ENCODE measurements at regions not wholly inside any gene's neighbourhood (a gene's known extent, or its start where the extent isn't known, plus 50 kb on each side); places are given as distances from the start of the nearest gene placed in this dataset.
"Not testable (repeated sequence)": the region's sequence is repeated elsewhere in the genome, so short reads cannot be mapped to it uniquely, and the experiment has no call there.

GRCh38 chr2:10224734-10225133, 78.0 kb upstream of the HPCAL1 start:
- no peak overlapping the region for H3K27ac Mint-ChIP-seq
- CTCF ChIA-PET, result no interaction called here
- DNase-seq, result no peak

GRCh38 chr2:10225291-10226037, 77.2 kb upstream of the HPCAL1 start:
- H3K27me3 Mint-ChIP-seq, result peaks cover 7 to 13% of the 10 kb centered on the region in 2 donors
- ChIA-PET CTCF (no interaction called here), POLR2A (no interaction called here)

More at GRCh38 chr2:10224734-10225133, 78.0 kb upstream of the HPCAL1 start:
- Mint-ChIP-seq H3K4me1 (no peaks in the 10 kb centered on the region), H3K36me3 (no peaks in the 10 kb centered on the region), H3K9me3 (no peaks in the 10 kb centered on the region), H3K27me3 (peaks cover 6 to 19% of the 10 kb centered on the region in 2 donors), H3K4me3 (no peak overlapping the region)
- Histone ChIP-seq H3K27me3 (ENCODE audit: insufficient read depth, low read length, poor library complexity, severe bottlenecking) (no peaks in the 10 kb centered on the region), H3K36me3 (ENCODE audit: insufficient read depth, low read length) (no peaks in the 10 kb centered on the region), H3K4me1 (ENCODE audit: insufficient read depth, low read length) (no peaks in the 10 kb centered on the region), H3K27ac (ENCODE audit: low read depth, low read length) (no peak overlapping the region), H3K9me3 (ENCODE audit: low read length) (no peaks in the 10 kb centered on the region), H3K4me3 (ENCODE audit: low read length) (no peak overlapping the region)
- POLR2A ChIA-PET, result no interaction called here

GRCh38 chr2:10226038-10226724, 76.5 kb upstream of the HPCAL1 start:
- Histone ChIP-seq H3K4me1 (ENCODE audit: insufficient read depth, low read length) (no peaks in the 10 kb centered on the region), H3K9me3 (ENCODE audit: low read length) (no peaks in the 10 kb centered on the region), H3K36me3 (ENCODE audit: insufficient read depth, low read length) (no peaks in the 10 kb centered on the region), H3K27ac (ENCODE audit: low read depth, low read length) (no peak overlapping the region), H3K4me3 (ENCODE audit: low read length) (no peak overlapping the region), H3K27me3 (ENCODE audit: insufficient read depth, low read length, poor library complexity, severe bottlenecking) (no peaks in the 10 kb centered on the region)
- Mint-ChIP-seq H3K9me3 (no peaks in the 10 kb centered on the region), H3K4me1 (no peaks in the 10 kb centered on the region), H3K27ac (no peak overlapping the region), H3K4me3 (no peak overlapping the region), H3K36me3 (no peaks in the 10 kb centered on the region), H3K27me3 (peaks cover 7 to 11% of the 10 kb centered on the region in 2 donors)
- ChIA-PET POLR2A (no interaction called here), CTCF (interaction anchor here (1.3 kb wide), 1 partner anchor 182 kb away, joined by 3 read pairs; no protein-coding TSS in a partner anchor)
- DNase-seq, result no peak

More at GRCh38 chr2:10225291-10226037, 77.2 kb upstream of the HPCAL1 start:
- H3K4me3 Mint-ChIP-seq, result no peak overlapping the region
- no peaks in the 10 kb centered on the region for H3K4me1 Mint-ChIP-seq
- no peaks in the 10 kb centered on the region for H3K9me3 Mint-ChIP-seq
- no peak overlapping the region for H3K4me3 ChIP-seq (ENCODE audit: low read length)
- no peaks in the 10 kb centered on the region for H3K36me3 ChIP-seq (ENCODE audit: insufficient read depth, low read length)
- no peaks in the 10 kb centered on the region for H3K36me3 Mint-ChIP-seq
- no peaks in the 10 kb centered on the region for H3K27me3 ChIP-seq (ENCODE audit: insufficient read depth, low read length, poor library complexity, severe bottlenecking)
- DNase-seq, result peak in 1 of 5 donors; percentile 37
- no peak overlapping the region for H3K27ac ChIP-seq (ENCODE audit: low read depth, low read length)
- no peak overlapping the region for H3K27ac Mint-ChIP-seq
- no peaks in the 10 kb centered on the region for H3K9me3 ChIP-seq (ENCODE audit: low read length)
- no peaks in the 10 kb centered on the region for H3K4me1 ChIP-seq (ENCODE audit: insufficient read depth, low read length)

- no peak overlapping the region for H3K4me3 ChIP-seq (ENCODE audit: low read length)
- H3K27me3 ChIP-seq (ENCODE audit: insufficient read depth, low read length, poor library complexity, severe bottlenecking), result no peaks in the 10 kb centered on the region
- Mint-ChIP-seq H3K4me1 (peaks cover 4 to 10% (median 4%) of the 10 kb centered on the region in 3 donors), H3K27me3 (peaks cover 4 to 7% of the 10 kb centered on the region in 2 donors), H3K27ac (no peak overlapping the region), H3K4me3 (no peak overlapping the region), H3K9me3 (no peaks in the 10 kb centered on the region), H3K36me3 (no peaks in the 10 kb centered on the region)
- peak in 1 of 5 donors; percentile 38 for DNase-seq
- no peaks in the 10 kb centered on the region for H3K9me3 ChIP-seq (ENCODE audit: low read length)
- H3K27ac ChIP-seq (ENCODE audit: low read depth, low read length), result no peak overlapping the region
- ChIA-PET POLR2A (no interaction called here), CTCF (no interaction called here)
- H3K36me3 ChIP-seq (ENCODE audit: insufficient read depth, low read length), result no peaks in the 10 kb centered on the region
- H3K4me1 ChIP-seq (ENCODE audit: insufficient read depth, low read length), result no peaks in the 10 kb centered on the region
Measured at GRCh38 chr2:10228611-10229365, 73.9 kb upstream of the HPCAL1 start.

- no peaks in the 10 kb centered on the region for H3K36me3 Mint-ChIP-seq
- DNase-seq, result no peak
- Histone ChIP-seq H3K36me3 (ENCODE audit: insufficient read depth, low read length) (no peaks in the 10 kb centered on the region), H3K4me1 (ENCODE audit: insufficient read depth, low read length) (no peaks in the 10 kb centered on the region), H3K27ac (ENCODE audit: low read depth, low read length) (no peak overlapping the region), H3K9me3 (ENCODE audit: low read length) (no peaks in the 10 kb centered on the region), H3K4me3 (ENCODE audit: low read length) (no peak overlapping the region), H3K27me3 (ENCODE audit: insufficient read depth, low read length, poor library complexity, severe bottlenecking) (no peaks in the 10 kb centered on the region)
- peaks cover 4 to 13% (median 4%) of the 10 kb centered on the region in 3 donors for H3K4me1 Mint-ChIP-seq
- ChIA-PET POLR2A (no interaction called here), CTCF (no interaction called here)
- H3K27me3 Mint-ChIP-seq, result peaks cover 4 to 7% of the 10 kb centered on the region in 2 donors
- H3K27ac Mint-ChIP-seq, result no peak overlapping the region
- H3K9me3 Mint-ChIP-seq, result no peaks in the 10 kb centered on the region
- no peak overlapping the region for H3K4me3 Mint-ChIP-seq
Measured at GRCh38 chr2:10229462-10230099, 73.1 kb upstream of the HPCAL1 start.

GRCh38 chr2:10230499-10230898, 72.2 kb upstream of the HPCAL1 start:
- H3K27ac Mint-ChIP-seq, result no peak overlapping the region
- H3K4me1 Mint-ChIP-seq, result peaks cover 4 to 13% (median 4%) of the 10 kb centered on the region in 3 donors
- Histone ChIP-seq H3K9me3 (ENCODE audit: low read length) (no peaks in the 10 kb centered on the region), H3K27ac (ENCODE audit: low read depth, low read length) (no peak overlapping the region), H3K4me3 (ENCODE audit: low read length) (no peak overlapping the region), H3K27me3 (ENCODE audit: insufficient read depth, low read length, poor library complexity, severe bottlenecking) (no peaks in the 10 kb centered on the region), H3K4me1 (ENCODE audit: insufficient read depth, low read length) (no peaks in the 10 kb centered on the region), H3K36me3 (ENCODE audit: insufficient read depth, low read length) (no peaks in the 10 kb centered on the region)
- no peaks in the 10 kb centered on the region for H3K36me3 Mint-ChIP-seq
- H3K9me3 Mint-ChIP-seq, result no peaks in the 10 kb centered on the region
- no peak for DNase-seq
- H3K4me3 Mint-ChIP-seq, result no peak overlapping the region
- ChIA-PET CTCF (no interaction called here), POLR2A (no interaction called here)
- peaks cover 4 to 7% of the 10 kb centered on the region in 2 donors for H3K27me3 Mint-ChIP-seq

- H3K4me3 Mint-ChIP-seq; CTCF ChIA-PET; H3K9me3 ChIP-seq (ENCODE audit: low read length); DNase-seq; H3K27me3 ChIP-seq (ENCODE audit: insufficient read depth, low read length, poor library complexity, severe bottlenecking); H3K36me3 ChIP-seq (ENCODE audit: insufficient read depth, low read length); H3K27me3 Mint-ChIP-seq; H3K9me3 Mint-ChIP-seq; H3K4me1 ChIP-seq (ENCODE audit: insufficient read depth, low read length); H3K4me3 ChIP-seq (ENCODE audit: low read length); POLR2A ChIA-PET; H3K27ac Mint-ChIP-seq; H3K36me3 Mint-ChIP-seq; H3K27ac ChIP-seq (ENCODE audit: low read depth, low read length): not testable (repeated sequence)
- H3K4me1 Mint-ChIP-seq, result peaks cover 4 to 13% (median 4%) of the 10 kb centered on the region in 3 donors
Measured at GRCh38 chr2:10230921-10231320, 71.8 kb upstream of the HPCAL1 start.

Data from CD8-positive, alpha-beta memory T cell (primary cell).